SHP77 (cell line): ENCODE measurements at regions not wholly inside any gene's neighbourhood (a gene's known extent, or its start where the extent isn't known, plus 50 kb on each side); places are given as distances from the start of the nearest gene placed in this dataset.
"Not testable (repeated sequence)": the region's sequence is repeated elsewhere in the genome, so short reads cannot be mapped to it uniquely, and the experiment has no call there.

ENCODE experiments used
- DNase-seq, 2 experiments: peaks; one replicate each; lab custom pipeline; 2025; lab: John Stamatoyannopoulos, UW

- DNase-seq = no peak
Observed at GRCh38 chr12:19988948-19989347, 379.4 kb upstream of the PDE3A start.

DNA sequence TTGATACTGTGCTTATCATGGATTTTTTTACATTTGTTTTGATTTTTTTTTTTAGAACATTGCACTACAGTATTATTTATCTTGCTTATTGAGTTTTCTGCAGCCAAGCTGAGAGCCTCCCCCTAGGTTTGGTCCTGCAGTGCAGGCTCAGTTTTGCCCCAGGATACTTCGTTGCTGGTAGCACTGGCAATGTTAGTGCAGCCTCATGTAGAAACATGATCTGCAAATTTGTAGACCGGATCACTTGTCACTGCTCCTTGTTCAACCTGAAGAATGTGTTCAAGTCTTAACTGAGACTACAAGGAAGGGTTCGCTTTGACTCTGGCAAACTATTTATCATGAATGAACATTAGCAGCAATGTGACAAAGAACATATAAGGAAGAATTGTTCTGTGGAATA, 377.2 kb upstream of the PDE3A start:
- DNase-seq = no peak

GRCh38 chr12:19992311-19992710, 376.0 kb upstream of the PDE3A start:
- DNase-seq = no peak

GRCh38 chr12:19994968-19995367, 373.4 kb upstream of the PDE3A start:
- DNase-seq = no peak

GRCh38 chr12:19997656-19998400, 370.5 kb upstream of the PDE3A start:
- DNase-seq = no peak

- no peak for DNase-seq
Observed at GRCh38 chr12:19998411-19998810, 369.9 kb upstream of the PDE3A start.

GRCh38 chr12:19998961-19999804, 369.2 kb upstream of the PDE3A start:
- no peak for DNase-seq

- DNase-seq = no peak
Observed at GRCh38 chr12:19999805-20000138, 368.6 kb upstream of the PDE3A start.

DNA sequence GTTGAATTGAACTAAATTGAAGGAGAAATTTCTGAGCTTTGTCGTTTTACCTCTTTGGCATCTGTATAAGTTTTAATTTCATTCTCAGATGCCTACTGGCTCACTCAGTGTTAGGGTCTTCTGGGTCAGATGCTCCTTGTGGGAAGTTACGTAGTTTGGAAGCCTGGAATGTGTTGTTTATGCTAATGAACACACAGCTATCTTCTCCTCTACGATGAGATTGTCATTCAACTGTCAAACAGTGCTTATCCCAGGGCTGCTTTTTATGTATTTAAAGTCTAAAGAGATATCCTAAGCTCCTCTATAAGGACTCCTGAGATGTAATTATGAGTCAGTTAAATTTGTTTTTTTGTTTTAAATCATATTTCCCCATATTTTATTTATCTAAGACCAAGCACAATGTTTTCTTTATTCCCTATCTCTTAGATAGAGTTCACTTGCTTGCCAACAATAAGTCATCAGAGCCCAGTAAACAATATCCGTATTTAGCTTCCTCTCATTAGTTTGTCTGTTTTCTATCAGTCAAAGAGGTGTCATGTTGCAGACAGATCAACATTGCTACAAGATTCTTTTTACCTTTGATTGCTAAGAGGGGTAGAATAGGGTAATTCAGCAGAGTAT, 368.0 kb upstream of the PDE3A start:
- no peak for DNase-seq

DNA sequence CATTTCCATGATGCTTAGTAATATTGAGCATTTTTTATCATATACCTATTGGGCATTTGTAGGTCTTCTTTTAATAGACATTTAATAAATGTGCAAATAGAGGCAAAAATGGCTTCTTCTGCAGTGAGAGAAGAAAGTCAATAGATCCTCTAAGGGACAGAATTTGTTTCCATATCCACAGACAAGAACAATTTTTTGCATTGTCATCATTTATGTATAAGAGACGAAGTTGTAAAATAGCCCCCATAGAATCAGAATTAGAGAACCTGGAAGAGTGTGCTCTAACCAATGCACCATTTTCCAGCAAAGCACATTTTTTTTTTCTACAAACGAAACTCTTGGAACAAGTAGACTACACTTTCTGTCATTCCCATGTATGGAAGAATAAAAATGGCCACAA, 365.1 kb upstream of the PDE3A start:
- no peak for DNase-seq

DNA sequence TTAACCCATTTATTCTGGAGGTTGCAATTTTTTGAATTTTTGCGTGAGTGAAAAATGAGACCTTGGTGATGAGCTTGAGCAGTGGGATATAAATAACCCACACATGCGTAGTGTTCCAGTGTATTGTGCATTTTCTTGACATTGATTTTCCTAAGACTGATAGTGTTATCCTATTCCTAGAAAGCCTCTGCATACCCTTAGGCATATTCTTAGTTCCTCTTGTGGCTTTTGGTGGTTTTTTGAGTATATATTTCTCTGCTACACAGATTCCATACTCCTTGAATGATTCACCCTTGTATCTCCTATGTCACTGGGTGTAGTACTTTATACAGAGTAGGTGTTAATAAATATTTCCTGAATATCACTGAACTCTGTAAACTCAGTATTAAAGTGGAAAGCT, 363.4 kb upstream of the PDE3A start:
- no peak for DNase-seq

DNA sequence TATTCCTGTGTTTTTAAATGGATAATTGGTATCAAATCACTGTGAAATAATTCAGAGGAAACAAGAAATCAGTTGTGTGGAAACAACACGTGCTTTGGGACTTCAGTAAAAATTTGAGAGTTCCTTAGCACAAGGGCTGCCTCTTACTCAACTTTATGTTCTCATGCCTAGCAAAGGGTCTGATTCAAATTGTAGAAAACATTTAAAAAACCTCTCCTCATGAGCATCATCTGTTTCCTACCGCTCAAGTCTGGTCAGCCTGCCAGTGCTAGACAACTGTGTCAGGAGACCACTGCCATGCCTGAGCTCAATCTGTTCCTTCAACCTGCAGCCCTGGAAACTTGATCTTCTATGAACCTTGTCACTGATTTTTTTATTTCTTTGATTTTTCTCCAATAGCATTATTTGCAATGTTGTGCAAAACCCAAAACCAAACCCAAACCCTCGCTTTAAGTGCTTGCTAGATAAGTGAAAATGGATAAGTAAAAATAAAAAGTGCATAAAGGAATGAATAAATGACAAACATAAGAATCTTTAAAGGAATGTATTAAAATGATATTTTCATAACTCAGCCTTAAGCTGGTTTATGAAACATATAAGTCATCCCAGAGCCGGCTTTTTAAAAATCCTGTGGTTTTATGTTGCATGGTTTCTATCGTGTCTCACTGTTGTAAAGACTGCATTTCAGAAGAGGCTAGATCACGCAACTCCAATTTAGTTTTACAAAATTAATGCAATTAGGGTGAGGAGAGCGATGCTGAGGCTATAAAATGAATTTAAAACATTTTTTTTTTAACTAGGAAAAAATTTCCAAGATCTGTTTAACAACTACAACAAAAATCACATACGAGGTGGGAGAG, 361.2 kb upstream of the PDE3A start:
- no peak for DNase-seq

DNA sequence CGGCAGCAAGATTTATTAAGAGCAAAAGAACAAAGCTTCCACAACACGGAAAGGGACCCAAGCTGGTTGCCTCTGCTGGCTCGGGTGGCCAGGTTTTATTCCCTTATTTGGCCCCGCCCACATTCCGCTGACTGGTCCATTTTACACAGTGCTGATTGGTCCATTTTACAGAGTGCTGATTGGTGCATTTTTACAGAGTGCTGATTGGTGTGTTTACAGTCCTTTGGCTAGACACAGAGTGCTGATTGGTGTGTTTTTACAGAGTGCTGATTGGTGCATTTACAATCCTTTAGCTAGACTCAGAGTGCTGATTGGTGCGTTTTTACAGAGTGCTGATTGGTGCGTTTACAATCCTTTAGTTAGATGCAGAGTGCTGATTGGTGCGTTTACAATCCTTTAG, 358.4 kb upstream of the PDE3A start:
- DNase-seq = not testable (repeated sequence)

DNA sequence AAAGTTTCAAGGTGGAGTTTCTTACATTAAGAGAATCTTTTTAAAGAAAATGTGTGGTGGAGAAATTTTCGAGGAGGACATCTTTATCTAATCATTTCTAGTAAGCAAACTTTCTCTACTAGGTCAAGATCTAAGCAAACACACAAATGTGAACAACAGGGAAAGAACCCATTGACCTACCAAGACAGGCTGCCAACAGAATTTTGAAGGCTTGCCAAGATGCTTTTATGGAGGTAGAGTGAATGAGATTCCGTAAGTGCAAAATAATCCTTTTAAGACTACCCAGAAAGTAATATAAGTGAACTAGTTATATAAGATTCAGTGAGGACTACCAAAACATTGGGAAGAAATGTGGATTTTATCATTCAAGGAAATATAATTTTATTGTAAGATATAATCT, 357.1 kb upstream of the PDE3A start:
- DNase-seq = no peak

GRCh38 chr12:20017802-20018201, 350.5 kb upstream of the PDE3A start:
- no peak for DNase-seq

GRCh38 chr12:20018406-20018805, 349.9 kb upstream of the PDE3A start:
- DNase-seq = no peak

DNA sequence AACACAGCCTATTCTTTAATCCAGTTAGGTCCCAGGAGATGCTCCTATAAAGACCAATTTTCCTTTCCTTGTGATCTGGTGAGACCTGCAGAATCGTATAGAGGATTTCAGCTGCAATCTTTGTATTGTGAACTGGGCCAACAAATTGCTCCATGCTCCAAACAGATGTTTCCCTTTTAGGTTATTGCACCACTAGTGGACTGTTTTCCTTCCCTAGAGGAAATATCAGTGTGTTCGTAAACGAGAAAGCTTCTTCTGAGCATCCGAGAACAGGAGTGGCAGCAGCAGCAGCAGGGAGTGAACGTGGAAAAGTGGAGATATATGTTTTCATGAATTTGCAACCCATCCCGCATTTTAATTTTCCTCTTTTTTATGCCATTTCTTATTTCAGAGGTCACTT, 344.1 kb upstream of the PDE3A start:
- DNase-seq = no peak

DNA sequence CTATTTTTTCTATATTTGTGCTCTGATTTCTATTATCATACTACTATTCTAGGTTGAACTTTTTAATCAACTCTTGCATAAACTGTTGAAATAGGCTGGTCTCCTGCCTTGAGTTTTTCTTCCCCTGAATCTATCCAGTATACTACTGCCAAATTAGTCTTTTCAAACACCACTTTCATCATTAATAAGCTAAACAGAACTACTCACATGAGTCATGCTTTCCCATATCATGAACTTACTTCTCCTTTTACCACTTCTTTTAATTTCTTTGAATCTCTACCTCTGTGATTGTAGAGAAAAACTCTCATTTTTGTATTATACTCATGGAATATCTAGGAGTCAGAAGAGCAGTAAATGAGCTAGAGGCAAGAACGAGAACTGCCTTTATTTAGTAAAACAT, 340.3 kb upstream of the PDE3A start:
- no peak for DNase-seq

GRCh38 chr12:20030826-20031225, 337.5 kb upstream of the PDE3A start:
- DNase-seq = no peak

DNA sequence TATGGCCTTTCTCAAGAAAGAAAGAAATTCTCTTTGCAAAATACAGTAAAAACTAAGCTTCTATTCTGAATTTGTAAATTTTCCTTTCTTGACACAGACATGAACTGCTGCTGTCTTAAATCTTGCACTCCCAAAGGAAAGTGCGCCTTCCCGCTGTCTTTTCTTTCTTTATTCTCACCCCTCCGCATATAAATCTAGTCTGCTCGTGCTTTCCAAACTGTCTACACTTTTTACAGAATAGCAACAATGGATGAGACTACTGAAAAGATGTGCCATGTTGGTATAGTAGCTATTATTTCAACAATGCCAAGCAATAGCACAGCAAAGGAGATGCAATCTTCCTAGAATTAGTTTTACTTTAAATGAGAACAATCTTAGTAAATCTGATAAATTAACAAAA, 328.8 kb upstream of the PDE3A start:
- no peak for DNase-seq

GRCh38 chr12:20040184-20040583, 328.2 kb upstream of the PDE3A start:
- no peak for DNase-seq

DNA sequence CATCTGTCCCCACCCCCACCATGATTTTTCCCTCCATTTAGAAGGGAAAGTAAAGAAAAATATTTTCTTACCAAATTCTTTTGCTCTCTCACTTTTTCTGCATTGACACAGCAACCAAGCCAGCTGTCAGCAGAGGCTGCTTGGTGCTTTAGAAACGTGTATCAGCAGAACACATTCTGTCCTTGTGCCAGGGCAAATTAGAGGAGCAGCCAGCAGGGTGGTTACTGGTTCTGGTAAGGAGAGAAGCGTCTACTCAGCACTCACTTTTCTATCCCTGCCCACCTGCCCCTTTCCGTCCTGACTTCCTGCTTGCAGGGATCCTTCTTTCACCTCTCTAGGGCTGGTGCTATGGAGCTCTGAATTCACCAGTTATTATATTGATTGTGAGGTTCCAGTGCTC, 327.5 kb upstream of the PDE3A start:
- DNase-seq = no peak
